ENCODE measurements at regions not wholly inside any gene's neighbourhood (a gene's known extent, or its start where the extent isn't known, plus 50 kb on each side); places are given as distances from the start of the nearest gene placed in this dataset.
"Not testable (repeated sequence)": the region's sequence is repeated elsewhere in the genome, so short reads cannot be mapped to it uniquely, and the experiment has no call there.

DNA sequence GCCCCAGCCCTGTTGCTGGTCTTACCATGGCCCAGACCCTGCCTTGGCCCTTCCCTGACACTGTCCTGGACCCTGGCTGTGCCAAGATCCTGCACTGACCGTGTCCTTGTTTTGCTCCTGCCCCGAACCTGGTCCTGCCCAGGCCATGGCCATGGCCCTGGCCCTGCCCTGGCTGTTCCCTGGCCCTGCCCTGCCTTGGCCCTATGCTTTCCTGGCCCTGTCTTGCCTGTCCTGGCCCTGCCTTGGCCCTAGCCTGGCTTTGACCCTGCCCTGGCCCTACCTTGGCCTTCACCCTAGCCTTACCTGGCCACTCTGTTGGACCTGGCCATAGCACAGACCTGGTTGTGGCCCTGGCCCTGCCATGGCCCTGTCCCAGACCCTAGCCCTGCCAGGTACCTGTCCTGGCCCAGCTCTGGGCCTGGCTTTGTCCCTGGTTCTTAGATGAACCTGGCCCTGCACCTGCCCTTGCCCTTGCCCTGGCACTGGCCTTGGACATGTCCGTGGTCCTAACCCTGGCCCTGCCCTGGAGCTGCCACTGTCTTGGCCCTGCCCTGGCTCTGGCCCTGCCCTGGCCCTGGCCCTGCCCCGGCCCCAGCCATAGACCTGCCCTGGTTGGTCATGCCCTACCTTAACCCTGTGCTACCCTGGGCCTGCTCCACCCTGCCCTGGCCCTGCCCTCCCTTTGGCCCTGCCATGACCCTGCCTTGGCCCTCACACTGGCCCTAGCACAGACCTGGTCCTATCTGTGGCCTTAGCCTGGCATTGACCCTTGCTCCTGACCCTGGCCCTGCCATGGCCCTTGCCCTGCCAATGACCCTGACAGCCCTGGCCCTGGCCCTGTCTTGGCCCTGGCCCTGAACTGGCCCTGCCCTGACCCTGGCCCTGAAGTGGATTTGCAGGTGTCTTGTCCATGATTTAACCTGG lies 238.1 kb downstream of the GOLGA6L6 start:
- TF ChIP-seq, protein P1, sequence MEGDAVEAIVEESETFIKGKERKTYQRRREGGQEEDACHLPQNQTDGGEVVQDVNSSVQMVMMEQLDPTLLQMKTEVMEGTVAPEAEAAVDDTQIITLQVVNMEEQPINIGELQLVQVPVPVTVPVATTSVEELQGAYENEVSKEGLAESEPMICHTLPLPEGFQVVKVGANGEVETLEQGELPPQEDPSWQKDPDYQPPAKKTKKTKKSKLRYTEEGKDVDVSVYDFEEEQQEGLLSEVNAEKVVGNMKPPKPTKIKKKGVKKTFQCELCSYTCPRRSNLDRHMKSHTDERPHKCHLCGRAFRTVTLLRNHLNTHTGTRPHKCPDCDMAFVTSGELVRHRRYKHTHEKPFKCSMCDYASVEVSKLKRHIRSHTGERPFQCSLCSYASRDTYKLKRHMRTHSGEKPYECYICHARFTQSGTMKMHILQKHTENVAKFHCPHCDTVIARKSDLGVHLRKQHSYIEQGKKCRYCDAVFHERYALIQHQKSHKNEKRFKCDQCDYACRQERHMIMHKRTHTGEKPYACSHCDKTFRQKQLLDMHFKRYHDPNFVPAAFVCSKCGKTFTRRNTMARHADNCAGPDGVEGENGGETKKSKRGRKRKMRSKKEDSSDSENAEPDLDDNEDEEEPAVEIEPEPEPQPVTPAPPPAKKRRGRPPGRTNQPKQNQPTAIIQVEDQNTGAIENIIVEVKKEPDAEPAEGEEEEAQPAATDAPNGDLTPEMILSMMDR (IDR thresholded peaks at IDR 0.05) = not testable (repeated sequence)
- TF ChIP-seq POLR2AphosphoS5 (IDR thresholded peaks at IDR 0.05) = not testable (repeated sequence)
